GM21367 (cell line): ENCODE measurements at regions not wholly inside any gene's neighbourhood (a gene's known extent, or its start where the extent isn't known, plus 50 kb on each side); places are given as distances from the start of the nearest gene placed in this dataset.

Experiments
- ATAC-seq: cut with Tn5 transposase; IDR thresholded peaks from one replicate; pipeline ENCODE4 v1.9.1; 2021; ENCODE audit not compliant: unreplicated experiment

- no peak for ATAC-seq
These were observed 587.4 kb upstream of the MDFIC2 start for GRCh38 chr3:70899816-70900215.

GRCh38 chr3:70890020-70890394, 577.6 kb upstream of the MDFIC2 start:
- ATAC-seq: no peak

GRCh38 chr3:70889162-70890019, 577.0 kb upstream of the MDFIC2 start:
- ATAC-seq: no peak

- no peak for ATAC-seq
These were observed 573.2 kb upstream of the MDFIC2 start for GRCh38 chr3:70885636-70886035.

GRCh38 chr3:70882104-70882503, 569.7 kb upstream of the MDFIC2 start:
- no peak for ATAC-seq

GRCh38 chr3:70880421-70880820, 568.0 kb upstream of the MDFIC2 start:
- ATAC-seq: no peak

- ATAC-seq: no peak
These were observed 563.7 kb upstream of the MDFIC2 start for GRCh38 chr3:70876154-70876553.

GRCh38 chr3:70874196-70874595, 561.8 kb upstream of the MDFIC2 start:
- no peak for ATAC-seq

GRCh38 chr3:70873686-70874085, 561.2 kb upstream of the MDFIC2 start:
- ATAC-seq: no peak

GRCh38 chr3:70871909-70872656, 559.6 kb upstream of the MDFIC2 start:
- ATAC-seq: no peak

- ATAC-seq: no peak
These were observed 558.1 kb upstream of the MDFIC2 start for GRCh38 chr3:70870576-70870975.

- no peak for ATAC-seq
These were observed 556.1 kb upstream of the MDFIC2 start for GRCh38 chr3:70868561-70868960.

GRCh38 chr3:70863049-70863448, 550.6 kb upstream of the MDFIC2 start:
- ATAC-seq: no peak

- no peak for ATAC-seq
These were observed 549.4 kb upstream of the MDFIC2 start for GRCh38 chr3:70861855-70862254.

GRCh38 chr3:70861234-70861633, 548.8 kb upstream of the MDFIC2 start:
- ATAC-seq: no peak

GRCh38 chr3:70857916-70858315, 545.5 kb upstream of the MDFIC2 start:
- no peak for ATAC-seq

- no peak for ATAC-seq
These were observed 544.1 kb upstream of the MDFIC2 start for GRCh38 chr3:70856414-70857162.

- no peak for ATAC-seq
These were observed 542.7 kb upstream of the MDFIC2 start for GRCh38 chr3:70855149-70855548.

- ATAC-seq: no peak
These were observed 541.7 kb upstream of the MDFIC2 start for GRCh38 chr3:70854108-70854507.

- ATAC-seq: no peak
These were observed 540.9 kb upstream of the MDFIC2 start for GRCh38 chr3:70853161-70853944.
